B cell (primary cell): ENCODE measurements at regions not wholly inside any gene's neighbourhood (a gene's known extent, or its start where the extent isn't known, plus 50 kb on each side); places are given as distances from the start of the nearest gene placed in this dataset.
"Not testable (repeated sequence)": the region's sequence is repeated elsewhere in the genome, so short reads cannot be mapped to it uniquely, and the experiment has no call there.

Experiments
- CTCF ChIP-seq: fragments of 200-600 bp; IDR thresholded peaks from one replicate; pipeline ENCODE4 v1.8.0; 2022; ENCODE audit warnings: antibody characterized with exemption, mild to moderate bottlenecking
- EZH2 ChIP-seq: IDR thresholded peaks from 2 replicates; pipeline ENCODE4 v1.6.1; 2012; ENCODE audit warnings: borderline replicate concordance, low read depth, mild to moderate bottlenecking, moderate library complexity, low read length; ENCODE audit not compliant: insufficient read depth, poor library complexity, severe bottlenecking

GRCh38 chr16:29246091-29246490 is 160.4 kb downstream of the NPIPB11 start:
- TF ChIP-seq EZH2, CTCF: not testable (repeated sequence)
